SU-DHL-6 (cell line): ENCODE measurements at regions not wholly inside any gene's neighbourhood (a gene's known extent, or its start where the extent isn't known, plus 50 kb on each side); places are given as distances from the start of the nearest gene placed in this dataset.
A peak's percentile ranks its signal among the peaks of the same experiment; 100 is the strongest.

Experiments used
- H2AFZ ChIP-seq: fragments of 200-600 bp; sonication (generic); 2 replicates; pipeline ENCODE4 v1.6.1; 2014; ENCODE audit warnings: low read depth, mild to moderate bottlenecking, moderate library complexity, mixed read lengths, antibody characterized with exemption, low read length; ENCODE audit not compliant: severe bottlenecking
- H3F3A ChIP-seq: fragments of 200-600 bp; shearing (Covaris generic); 2 replicates; pipeline ENCODE4 v1.6.0; 2016; ENCODE audit warnings: antibody characterized with exemption, mild to moderate bottlenecking; ENCODE audit not compliant: insufficient read depth
- H3K27ac ChIP-seq: fragments of 200-600 bp; sonication (generic); 2 replicates; pipeline ENCODE4 v1.5.1; 2016; ENCODE audit warnings: low read depth, mild to moderate bottlenecking, low read length, moderate library complexity, mixed read lengths
- H3K27me3 ChIP-seq: fragments of 200-600 bp; sonication (generic), shearing (Covaris generic); 2 replicates; pipeline ENCODE4 v1.6.0; 2014; ENCODE audit warnings: mild to moderate bottlenecking, low read length
- H3K36me3 ChIP-seq: fragments of 200-600 bp; sonication (generic); 2 replicates; pipeline ENCODE4 v1.6.1; 2014; ENCODE audit warnings: mild to moderate bottlenecking, low read length, mixed read lengths
- H3K4me2 ChIP-seq: fragments of 300-600, 200-600 bp; shearing (Covaris generic), sonication (generic); 2 replicates; pipeline ENCODE4 v1.6.0; 2014; ENCODE audit warnings: low read length, low read depth, mild to moderate bottlenecking; ENCODE audit not compliant: poor library complexity, severe bottlenecking
- H3K4me3 ChIP-seq: fragments of 200-600 bp; sonication (generic); 2 replicates; pipeline ENCODE4 v1.5.1; 2014; ENCODE audit warnings: antibody characterized with exemption, low read length, mild to moderate bottlenecking, mixed read lengths; ENCODE audit not compliant: insufficient read depth, poor library complexity, severe bottlenecking
- H3K79me2 ChIP-seq: fragments of 200-600 bp; sonication (generic); 2 replicates; pipeline ENCODE4 v1.6.1; 2014; ENCODE audit warnings: mild to moderate bottlenecking, low read length, moderate library complexity; ENCODE audit not compliant: insufficient read depth
- H3K9ac ChIP-seq: fragments of 200-600 bp; sonication (generic); 2 replicates; pipeline ENCODE4 v1.7.0; 2014; ENCODE audit warnings: mild to moderate bottlenecking, low read length
- H3K9me2 ChIP-seq: fragments of 200-600 bp; sonication (generic); replicated peaks from 2 replicates; pipeline ENCODE4 v1.6.1; 2014; ENCODE audit warnings: low read length; ENCODE audit not compliant: insufficient read depth
- H3K9me3 ChIP-seq: fragments of 200-600 bp; sonication (generic); 2 replicates; pipeline ENCODE4 v1.6.1; 2014; ENCODE audit warnings: low read length, mixed read lengths; ENCODE audit not compliant: insufficient read depth
- H4K20me1 ChIP-seq: fragments of 200-600 bp; sonication (generic); 2 replicates; pipeline ENCODE4 v1.6.1; 2014; ENCODE audit warnings: low read depth, mild to moderate bottlenecking, antibody characterized with exemption, low read length, moderate library complexity, mixed read lengths
- CTCF ChIP-seq: fragments of 200-600 bp; sonication (generic); IDR thresholded peaks from one replicate; pipeline ENCODE4 v1.5.1; 2017; ENCODE audit warnings: antibody characterized with exemption, mild to moderate bottlenecking, low read length, moderate library complexity; ENCODE audit not compliant: insufficient read depth, poor library complexity, severe bottlenecking
- EZH2phosphoT487 ChIP-seq: fragments of 200-600 bp; sonication (generic), shearing (Covaris generic); conservative IDR thresholded peaks from 2 replicates; pipeline ENCODE4 v1.6.1; 2018; ENCODE audit warnings: mild to moderate bottlenecking, antibody characterized with exemption, low read length, moderate library complexity, mixed read lengths

GRCh38 chr3:59338934-59339333 lies 289.1 kb upstream of the CFAP20DC start:
- H3K9ac ChIP-seq, result no peak overlapping the region
- H4K20me1 ChIP-seq, result no peaks in the 10 kb centered on the region
- no peaks in the 10 kb centered on the region for H3K9me2 ChIP-seq
- no peak overlapping the region for H3K27ac ChIP-seq
- no peak overlapping the region for H2AFZ ChIP-seq
- TF ChIP-seq CTCF, result no peak
- no peak for TF ChIP-seq EZH2phosphoT487
- no peaks in the 10 kb centered on the region for H3F3A ChIP-seq
- no peaks in the 10 kb centered on the region for H3K27me3 ChIP-seq
- no peaks in the 10 kb centered on the region for H3K79me2 ChIP-seq
- H3K4me2 ChIP-seq, result no peak overlapping the region
- no peaks in the 10 kb centered on the region for H3K9me3 ChIP-seq
- no peak overlapping the region for H3K4me3 ChIP-seq
- H3K36me3 ChIP-seq, result no peaks in the 10 kb centered on the region

- TF ChIP-seq EZH2phosphoT487 (no peak), CTCF (no peak)
- H3K4me3 ChIP-seq, result no peak overlapping the region
Observed at GRCh38 chr3:59335338-59335737, 285.5 kb upstream of the CFAP20DC start.

GRCh38 chr3:59334585-59334984 lies 284.8 kb upstream of the CFAP20DC start:
- Histone ChIP-seq H3K9ac (no peak overlapping the region), H3K36me3 (no peaks in the 10 kb centered on the region), H3K27me3 (no peaks in the 10 kb centered on the region), H3K79me2 (no peaks in the 10 kb centered on the region), H3K27ac (no peak overlapping the region), H3K4me2 (no peak overlapping the region), H3K9me3 (no peaks in the 10 kb centered on the region), H4K20me1 (no peaks in the 10 kb centered on the region), H3K9me2 (no peaks in the 10 kb centered on the region), H3K4me3 (no peak overlapping the region), H3F3A (no peaks in the 10 kb centered on the region), H2AFZ (no peak overlapping the region)
- TF ChIP-seq CTCF (no peak), EZH2phosphoT487 (no peak)

More at GRCh38 chr3:59335338-59335737, 285.5 kb upstream of the CFAP20DC start:
- Histone ChIP-seq H2AFZ (peak overlapping the region; percentile 36), H3K27ac (no peak overlapping the region), H3K9ac (no peak overlapping the region), H3F3A (no peaks in the 10 kb centered on the region), H3K27me3 (no peaks in the 10 kb centered on the region), H3K36me3 (no peaks in the 10 kb centered on the region), H3K9me3 (no peaks in the 10 kb centered on the region), H3K79me2 (no peaks in the 10 kb centered on the region), H3K9me2 (no peaks in the 10 kb centered on the region), H4K20me1 (no peaks in the 10 kb centered on the region), H3K4me2 (no peak overlapping the region)
